Hematopoietic multipotent progenitor cell treated with erythropoietin and hydrocortisone succinate and interleukin-3 and kit ligand, for 4 days (in vitro differentiated cells): ENCODE measurements at regions not wholly inside any gene's neighbourhood (a gene's known extent, or its start where the extent isn't known, plus 50 kb on each side); places are given as distances from the start of the nearest gene placed in this dataset.
"Not testable (repeated sequence)": the region's sequence is repeated elsewhere in the genome, so short reads cannot be mapped to it uniquely, and the experiment has no call there.

ENCODE experiments used
- DNase-seq: peaks from one replicate; pipeline ENCODE4 v3.0.0-alpha.2; 2015

- no peak for DNase-seq
Observed at GRCh38 chr5:58197875-58198274, 262.0 kb downstream of the PLK2 start.

GRCh38 chr5:58191443-58191842 lies 268.4 kb downstream of the PLK2 start:
- no peak for DNase-seq

GRCh38 chr5:58188262-58188651 lies 271.6 kb downstream of the PLK2 start:
- DNase-seq: no peak

GRCh38 chr5:58187432-58188261 lies 272.2 kb downstream of the PLK2 start:
- DNase-seq: no peak

DNA sequence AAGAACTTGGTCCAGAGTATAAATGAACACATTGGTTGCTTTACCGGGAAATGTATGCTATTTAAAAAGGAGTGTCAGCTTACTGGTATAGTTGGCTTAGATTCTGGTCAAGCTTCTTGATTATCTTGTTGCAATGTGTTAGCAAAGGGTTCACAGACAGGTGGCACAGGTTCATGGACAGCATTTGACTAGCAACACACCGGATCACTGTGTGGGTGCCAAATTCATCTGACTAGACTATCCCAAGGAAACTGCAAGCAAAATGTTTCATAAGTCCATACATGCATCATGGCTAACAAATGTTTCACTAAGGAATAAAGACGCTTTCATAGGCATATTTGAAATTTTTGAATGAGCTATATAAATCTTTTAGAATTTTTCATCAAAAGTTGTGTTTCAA lies 274.1 kb downstream of the PLK2 start:
- DNase-seq: no peak

- DNase-seq: no peak
Observed at GRCh38 chr5:58185397-58185796, 274.5 kb downstream of the PLK2 start.

DNA sequence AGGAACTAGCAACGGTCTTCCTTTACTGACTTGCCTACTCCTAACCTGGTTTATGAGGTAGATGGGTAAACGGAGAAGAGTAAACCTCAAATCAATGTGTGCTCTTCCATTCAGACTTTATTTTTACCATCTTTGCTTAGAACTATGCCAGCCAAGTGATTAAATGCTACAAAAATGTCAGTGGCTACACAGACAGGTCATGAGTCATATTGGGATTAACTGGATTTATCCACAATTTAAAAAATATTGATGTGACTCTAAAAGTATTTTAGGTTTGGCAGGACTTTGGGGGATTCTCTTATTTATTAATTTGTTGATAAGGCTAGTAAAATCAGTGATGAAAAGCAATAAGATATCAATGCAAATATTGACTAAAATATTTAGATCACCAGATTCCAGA lies 275.0 kb downstream of the PLK2 start:
- DNase-seq: no peak

- DNase-seq: no peak
Observed at GRCh38 chr5:58183786-58184085, 276.1 kb downstream of the PLK2 start.

DNA sequence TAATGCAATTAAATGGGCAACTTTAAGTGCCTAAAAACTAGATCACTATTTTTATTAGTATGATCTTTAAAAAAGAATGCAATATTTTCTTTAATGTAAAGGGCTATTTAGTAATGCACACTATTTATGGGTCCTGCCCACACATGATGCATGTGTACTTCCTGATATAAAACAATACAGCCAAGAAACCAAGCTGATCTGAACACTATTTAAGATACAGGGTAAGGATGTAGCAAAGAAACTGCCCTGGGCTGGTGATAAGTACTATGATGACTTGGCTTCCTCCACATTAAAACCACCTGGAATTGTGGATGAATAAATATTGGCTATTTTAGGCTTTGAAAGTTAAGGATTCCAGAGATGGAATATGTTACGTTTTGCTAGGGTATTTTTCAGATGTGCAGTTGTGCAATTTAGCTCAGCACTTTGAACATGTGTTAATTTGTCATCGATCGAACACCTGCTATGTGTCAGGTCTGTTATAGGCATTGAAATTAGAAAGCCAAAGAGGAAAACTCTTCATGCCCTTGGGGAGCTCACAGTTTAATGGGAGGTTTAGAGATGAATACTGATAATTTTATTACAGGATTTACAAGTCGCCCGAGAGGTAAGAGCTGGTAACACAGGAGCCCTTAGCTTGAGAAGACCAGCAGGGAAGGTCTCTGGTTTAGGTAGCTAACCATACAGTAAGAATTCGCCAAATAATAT lies 276.7 kb downstream of the PLK2 start:
- DNase-seq: no peak

GRCh38 chr5:58182287-58182841 lies 277.5 kb downstream of the PLK2 start:
- no peak for DNase-seq

- DNase-seq: no peak
Observed at GRCh38 chr5:58181578-58182286, 278.2 kb downstream of the PLK2 start.

- no peak for DNase-seq
Observed at GRCh38 chr5:58172946-58173345, 286.9 kb downstream of the PLK2 start.

DNA sequence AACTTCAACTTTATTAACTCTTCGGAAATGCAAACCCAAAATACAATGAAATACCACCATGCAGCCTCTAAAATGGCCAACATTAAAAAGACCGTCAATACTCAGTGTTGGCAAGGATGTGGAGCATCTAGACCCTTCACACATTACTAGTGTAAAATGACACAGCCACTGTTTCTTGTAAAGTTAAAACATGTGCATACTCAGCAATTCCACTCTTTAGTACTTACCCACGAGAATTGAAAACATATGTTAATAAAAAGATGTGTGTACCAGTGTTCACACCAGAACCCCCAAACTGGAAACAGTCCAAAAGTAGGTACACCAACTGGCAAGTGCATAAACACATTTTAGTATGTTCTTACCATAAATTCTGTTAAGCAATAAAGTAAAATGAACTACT lies 294.7 kb downstream of the PLK2 start:
- no peak for DNase-seq

- not testable (repeated sequence) for DNase-seq
Observed at GRCh38 chr5:58161889-58162288, 298.0 kb downstream of the PLK2 start.

DNA sequence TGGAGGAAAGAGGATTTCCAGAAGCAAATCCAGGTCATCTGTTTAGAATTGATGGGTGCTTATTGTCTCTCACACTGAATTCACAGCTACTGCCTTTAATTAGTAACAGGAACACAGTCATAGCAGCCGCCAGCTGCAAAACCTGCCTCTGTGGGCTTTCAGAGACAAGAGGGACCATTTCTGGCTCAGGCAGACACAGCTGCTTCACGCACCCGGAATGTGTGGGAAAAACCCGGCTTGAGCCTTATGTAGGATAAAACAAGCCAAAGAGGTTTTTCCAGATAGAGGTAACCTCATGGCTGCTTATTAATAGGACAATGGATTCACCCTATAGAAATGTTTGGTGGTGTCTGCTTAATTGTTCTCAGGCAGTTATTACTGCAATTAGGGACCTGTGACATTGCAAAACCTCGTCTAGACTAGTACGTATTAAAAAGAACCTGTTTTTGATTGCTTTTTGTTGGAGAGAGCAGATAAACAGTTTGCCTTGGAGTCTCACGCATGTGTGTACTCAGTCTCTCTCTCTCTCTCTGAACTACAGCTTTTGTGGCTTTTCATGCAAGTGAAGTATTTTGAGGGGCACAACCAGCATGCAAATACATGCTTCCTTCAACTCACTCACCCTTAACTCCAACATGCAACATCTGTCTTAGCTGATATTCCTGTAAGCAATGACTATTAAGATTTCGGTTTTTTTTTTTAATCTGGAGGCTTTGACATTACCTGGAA lies 302.7 kb downstream of the PLK2 start:
- no peak for DNase-seq

DNA sequence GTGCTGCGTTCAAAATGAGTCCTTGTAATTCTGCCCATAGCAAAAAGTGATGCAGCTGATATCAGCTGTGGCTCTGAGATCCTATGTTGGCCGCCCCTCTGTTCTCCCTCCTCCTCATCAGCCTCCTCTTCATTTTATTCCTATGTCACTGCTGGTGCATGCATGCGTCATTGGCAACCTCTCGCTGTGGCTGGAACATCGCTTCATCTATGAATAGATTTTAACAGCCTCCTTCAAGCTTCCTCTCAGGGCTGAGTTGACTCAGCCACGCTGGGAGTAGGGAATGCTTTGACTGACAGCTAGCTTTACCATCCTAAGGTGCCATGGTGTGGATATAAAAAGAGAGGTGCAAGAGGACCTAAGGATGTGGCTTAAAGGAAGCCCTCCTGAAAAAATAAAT lies 303.5 kb downstream of the PLK2 start:
- no peak for DNase-seq

GRCh38 chr5:58153255-58153654 lies 306.6 kb downstream of the PLK2 start:
- DNase-seq: no peak

GRCh38 chr5:58151414-58151813 lies 308.5 kb downstream of the PLK2 start:
- no peak for DNase-seq

- no peak for DNase-seq
Observed at GRCh38 chr5:58150926-58151325, 309.0 kb downstream of the PLK2 start.

GRCh38 chr5:58149746-58150145 lies 310.1 kb downstream of the PLK2 start:
- DNase-seq: no peak

GRCh38 chr5:58149345-58149744 lies 310.5 kb downstream of the PLK2 start:
- no peak for DNase-seq

- DNase-seq: no peak
Observed at GRCh38 chr5:58148254-58148775, 311.6 kb downstream of the PLK2 start.
